HEK293T (cell line): ENCODE measurements at regions not wholly inside any gene's neighbourhood (a gene's known extent, or its start where the extent isn't known, plus 50 kb on each side); places are given as distances from the start of the nearest gene placed in this dataset.

Experiments used
- CTCF ChIA-PET: fragments of 350-600 bp; formaldehyde crosslinking; extraction: SDS; loops from one replicate; lab custom pipeline; 2021; ENCODE audit warnings: antibody characterized with exemption, inconsistent platforms; lab: Yijun Ruan, JAX
- POLR2A ChIA-PET: fragments of 350-600 bp; formaldehyde crosslinking; extraction: SDS; loops from one replicate; lab custom pipeline; 2020; ENCODE audit warnings: antibody characterized with exemption, inconsistent platforms; lab: Yijun Ruan, JAX
- DNase-seq: peaks from one replicate; pipeline ENCODE4 v3.0.0; 2012; ENCODE audit warnings: mixed read lengths; ENCODE audit errors: extremely low spot score
- ARNT ChIP-seq: fragments of 450-650 bp; IDR thresholded peaks from 2 replicates; pipeline ENCODE4 v1.6.1; 2017; ENCODE audit warnings: mild to moderate bottlenecking
- BHLHE40 ChIP-seq: fragments of 450-650 bp; IDR thresholded peaks from 2 replicates; pipeline ENCODE4 v1.6.1; 2016; ENCODE audit warnings: mild to moderate bottlenecking, moderate library complexity, borderline replicate concordance
- CTBP1 ChIP-seq: fragments of 450-650 bp; IDR thresholded peaks from 2 replicates; pipeline ENCODE4 v1.6.1; 2016; ENCODE audit warnings: borderline replicate concordance
- ELF4 ChIP-seq: fragments of 450-650 bp; IDR thresholded peaks from 2 replicates; pipeline ENCODE4 v1.6.1; 2017; ENCODE audit warnings: antibody characterized with exemption
- FOXA1 ChIP-seq: fragments of 450-650 bp; IDR thresholded peaks from 2 replicates; pipeline ENCODE4 v1.6.1; 2016; ENCODE audit warnings: mild to moderate bottlenecking
- FOXK2 ChIP-seq: fragments of 450-650 bp; IDR thresholded peaks from 2 replicates; pipeline ENCODE4 v1.6.1; 2016; ENCODE audit warnings: mild to moderate bottlenecking
- FOXM1 ChIP-seq: fragments of 450-650 bp; IDR thresholded peaks from 2 replicates; pipeline ENCODE4 v1.6.1; 2017; ENCODE audit warnings: mild to moderate bottlenecking, borderline replicate concordance
- HDGF ChIP-seq: fragments of 450-650 bp; IDR thresholded peaks from 2 replicates; pipeline ENCODE4 v1.6.1; 2017; ENCODE audit warnings: antibody characterized with exemption, borderline replicate concordance
- L3MBTL2 ChIP-seq: fragments of 450-650 bp; conservative IDR thresholded peaks from 2 replicates; pipeline ENCODE4 v1.6.1; 2016; ENCODE audit warnings: mild to moderate bottlenecking
- LEF1 ChIP-seq: fragments of 450-650 bp; IDR thresholded peaks from 2 replicates; pipeline ENCODE4 v1.6.1; 2017; ENCODE audit warnings: mild to moderate bottlenecking, borderline replicate concordance
- NFRKB ChIP-seq: fragments of 450-650 bp; IDR thresholded peaks from 2 replicates; pipeline ENCODE4 v1.6.1; 2016; ENCODE audit warnings: mild to moderate bottlenecking, moderate library complexity
- PKNOX1 ChIP-seq: fragments of 450-650 bp; IDR thresholded peaks from 2 replicates; pipeline ENCODE4 v1.6.1; 2016
- SP1 ChIP-seq: fragments of 450-650 bp; IDR thresholded peaks from 2 replicates; pipeline ENCODE4 v1.6.1; 2017
- SUZ12 ChIP-seq: fragments of 450-650 bp; IDR thresholded peaks from 2 replicates; pipeline ENCODE4 v1.6.1; 2016; ENCODE audit warnings: mild to moderate bottlenecking
- TARDBP ChIP-seq: fragments of 450-650 bp; IDR thresholded peaks from 2 replicates; pipeline ENCODE4 v1.6.1; 2016
- ZNF384 ChIP-seq: fragments of 450-650 bp; IDR thresholded peaks from 2 replicates; pipeline ENCODE4 v1.6.1; 2016

GRCh38 chr2:35462226-35462998 is 893.2 kb upstream of the CRIM1 start:
- DNase-seq: no peak
- ChIA-PET POLR2A (no interaction called here), CTCF (no interaction called here)
- TF ChIP-seq PKNOX1: no peak
- no peak for TF ChIP-seq LEF1
- no peak for TF ChIP-seq ARNT
- TF ChIP-seq ELF4: no peak
- TF ChIP-seq FOXK2: no peak
- no peak for TF ChIP-seq HDGF
- TF ChIP-seq SP1: no peak
- TF ChIP-seq BHLHE40: no peak
- no peak for TF ChIP-seq L3MBTL2
- no peak for TF ChIP-seq CTBP1
- TF ChIP-seq FOXM1: no peak
- no peak for TF ChIP-seq NFRKB
- TF ChIP-seq ZNF384: no peak
- no peak for TF ChIP-seq FOXA1
- TF ChIP-seq SUZ12: no peak
- no peak for TF ChIP-seq TARDBP

GRCh38 chr2:35461406-35461805 is 894.2 kb upstream of the CRIM1 start:
- TF ChIP-seq ELF4 (no peak), FOXA1 (no peak), BHLHE40 (no peak), SP1 (no peak), TARDBP (no peak), LEF1 (no peak), NFRKB (no peak), PKNOX1 (no peak), CTBP1 (no peak), FOXM1 (no peak), ARNT (no peak), HDGF (no peak), ZNF384 (no peak), SUZ12 (no peak), L3MBTL2 (no peak), FOXK2 (no peak)
- DNase-seq: no peak
- ChIA-PET POLR2A (no interaction called here), CTCF (no interaction called here)

GRCh38 chr2:35454966-35455638 is 900.5 kb upstream of the CRIM1 start:
- ChIA-PET POLR2A (no interaction called here), CTCF (no interaction called here)
- TF ChIP-seq FOXM1: no peak
- no peak for TF ChIP-seq PKNOX1
- TF ChIP-seq BHLHE40: no peak
- TF ChIP-seq SUZ12: no peak
- no peak for TF ChIP-seq TARDBP
- TF ChIP-seq HDGF: no peak
- no peak for TF ChIP-seq FOXK2
- no peak for TF ChIP-seq ZNF384
- TF ChIP-seq L3MBTL2: no peak
- no peak for TF ChIP-seq ARNT
- no peak for TF ChIP-seq FOXA1
- TF ChIP-seq SP1: no peak
- no peak for TF ChIP-seq ELF4
- TF ChIP-seq NFRKB: no peak
- TF ChIP-seq LEF1: no peak
- TF ChIP-seq CTBP1: no peak
- peak; percentile 4 for DNase-seq

- no peak for DNase-seq
- ChIA-PET CTCF (no interaction called here), POLR2A (no interaction called here)
- TF ChIP-seq ZNF384 (no peak), FOXM1 (no peak), NFRKB (no peak), L3MBTL2 (no peak), SUZ12 (no peak), FOXK2 (no peak), HDGF (no peak), SP1 (no peak), CTBP1 (no peak), ARNT (no peak), TARDBP (no peak)
Observed at GRCh38 chr2:35447821-35448220, 907.8 kb upstream of the CRIM1 start.

- POLR2A ChIA-PET: no interaction called here
- CTCF ChIA-PET: no interaction called here
- DNase-seq: no peak
- TF ChIP-seq ARNT: no peak
- TF ChIP-seq FOXK2: no peak
- no peak for TF ChIP-seq PKNOX1
- no peak for TF ChIP-seq ELF4
- no peak for TF ChIP-seq LEF1
Observed at GRCh38 chr2:35447215-35447614, 908.4 kb upstream of the CRIM1 start.
